Activated T-helper 2 cell treated with anti-CD3 and anti-CD28 coated beads, Interferon-gamma antibody, Interleukin-2, Interleukin-4, amounts not matched to agents 10 μg/mL and 5 μg/mL and 100 μg/mL, durations not matched to agents 14 hours and 24 hours and 36 hours (primary cell): ENCODE measurements at regions not wholly inside any gene's neighbourhood (a gene's known extent, or its start where the extent isn't known, plus 50 kb on each side); places are given as distances from the start of the nearest gene placed in this dataset.

Source experiments
- DNase-seq: peaks from one replicate; pipeline ENCODE4 v3.0.0; 2021; ENCODE audit warnings: low spot score
- H3K27ac Mint-ChIP-seq: one replicate; pipeline ENCODE4 v1.8.0; 2021; ENCODE audit warnings: mixed read lengths
- H3K27me3 Mint-ChIP-seq: one replicate; pipeline ENCODE4 v1.8.0; 2021; ENCODE audit warnings: low read depth, mixed read lengths
- H3K36me3 Mint-ChIP-seq: one replicate; pipeline ENCODE4 v1.8.0; 2021; ENCODE audit warnings: low read depth, mixed read lengths
- H3K4me1 Mint-ChIP-seq: one replicate; pipeline ENCODE4 v1.8.0; 2021; ENCODE audit warnings: low read depth, mixed read lengths
- H3K4me3 Mint-ChIP-seq: one replicate; pipeline ENCODE4 v1.8.0; 2021; ENCODE audit warnings: low read depth, mild to moderate bottlenecking, moderate library complexity, mixed read lengths
- H3K9me3 Mint-ChIP-seq: one replicate; pipeline ENCODE4 v1.8.0; 2021; ENCODE audit warnings: mixed read lengths
- intact Hi-C: fragments of 100-400 bp; cut with micrococcal nuclease; formaldehyde crosslinking; loops from one replicate; pipeline ENCODE4 v1.15.1; 2023

- Mint-ChIP-seq H3K4me1 (no peaks in the 10 kb centered on the region), H3K27me3 (no peaks in the 10 kb centered on the region), H3K36me3 (no peaks in the 10 kb centered on the region), H3K9me3 (no peaks in the 10 kb centered on the region), H3K27ac (no peak overlapping the region), H3K4me3 (no peak overlapping the region)
- DNase-seq = no peak
- intact Hi-C loops = no loop called here
These were observed 543.1 kb downstream of the GBA3 start for GRCh38 chr4:23235628-23236390.

- H3K36me3 Mint-ChIP-seq = no peaks in the 10 kb centered on the region
- no peaks in the 10 kb centered on the region for H3K27me3 Mint-ChIP-seq
- H3K4me1 Mint-ChIP-seq = no peaks in the 10 kb centered on the region
- intact Hi-C loops = no loop called here
- no peaks in the 10 kb centered on the region for H3K9me3 Mint-ChIP-seq
- no peak overlapping the region for H3K27ac Mint-ChIP-seq
- no peak for DNase-seq
- no peak overlapping the region for H3K4me3 Mint-ChIP-seq
These were observed 542.0 kb downstream of the GBA3 start for GRCh38 chr4:23234716-23235115.

- Mint-ChIP-seq H3K4me1 (no peaks in the 10 kb centered on the region), H3K27ac (no peak overlapping the region), H3K27me3 (no peaks in the 10 kb centered on the region), H3K4me3 (no peak overlapping the region), H3K9me3 (no peaks in the 10 kb centered on the region), H3K36me3 (no peaks in the 10 kb centered on the region)
- DNase-seq = no peak
- intact Hi-C loops = no loop called here
These were observed 541.3 kb downstream of the GBA3 start for GRCh38 chr4:23234018-23234417.

GRCh38 chr4:23233596-23233995 lies 540.9 kb downstream of the GBA3 start:
- no peaks in the 10 kb centered on the region for H3K27me3 Mint-ChIP-seq
- no peaks in the 10 kb centered on the region for H3K9me3 Mint-ChIP-seq
- no peak overlapping the region for H3K27ac Mint-ChIP-seq
- no peaks in the 10 kb centered on the region for H3K36me3 Mint-ChIP-seq
- DNase-seq = no peak
- no peak overlapping the region for H3K4me3 Mint-ChIP-seq
- H3K4me1 Mint-ChIP-seq = no peaks in the 10 kb centered on the region
- intact Hi-C loops = no loop called here

- no peaks in the 10 kb centered on the region for H3K4me1 Mint-ChIP-seq
- intact Hi-C loops = no loop called here
- H3K4me3 Mint-ChIP-seq = no peak overlapping the region
- no peaks in the 10 kb centered on the region for H3K36me3 Mint-ChIP-seq
- no peak for DNase-seq
- no peaks in the 10 kb centered on the region for H3K9me3 Mint-ChIP-seq
- H3K27me3 Mint-ChIP-seq = no peaks in the 10 kb centered on the region
- H3K27ac Mint-ChIP-seq = no peak overlapping the region
These were observed 540.2 kb downstream of the GBA3 start for GRCh38 chr4:23232987-23233386.

- DNase-seq = no peak
- no peaks in the 10 kb centered on the region for H3K36me3 Mint-ChIP-seq
- H3K9me3 Mint-ChIP-seq = no peaks in the 10 kb centered on the region
- H3K4me1 Mint-ChIP-seq = no peaks in the 10 kb centered on the region
- no peak overlapping the region for H3K4me3 Mint-ChIP-seq
- no peaks in the 10 kb centered on the region for H3K27me3 Mint-ChIP-seq
- intact Hi-C loops = no loop called here
- no peak overlapping the region for H3K27ac Mint-ChIP-seq
These were observed 532.8 kb downstream of the GBA3 start for GRCh38 chr4:23225564-23225963.

GRCh38 chr4:23224684-23225420 lies 532.1 kb downstream of the GBA3 start:
- Mint-ChIP-seq H3K4me1 (no peaks in the 10 kb centered on the region), H3K9me3 (no peaks in the 10 kb centered on the region), H3K27ac (no peak overlapping the region), H3K4me3 (no peak overlapping the region), H3K27me3 (no peaks in the 10 kb centered on the region), H3K36me3 (no peaks in the 10 kb centered on the region)
- intact Hi-C loops = no loop called here
- no peak for DNase-seq

- Mint-ChIP-seq H3K9me3 (no peaks in the 10 kb centered on the region), H3K4me1 (no peaks in the 10 kb centered on the region), H3K36me3 (no peaks in the 10 kb centered on the region), H3K4me3 (no peak overlapping the region), H3K27ac (no peak overlapping the region), H3K27me3 (no peaks in the 10 kb centered on the region)
- DNase-seq = no peak
- intact Hi-C loops = no loop called here
These were observed 528.2 kb downstream of the GBA3 start for GRCh38 chr4:23220911-23221310.

- DNase-seq = no peak
- H3K9me3 Mint-ChIP-seq = no peaks in the 10 kb centered on the region
- intact Hi-C loops = no loop called here
- H3K36me3 Mint-ChIP-seq = no peaks in the 10 kb centered on the region
- no peaks in the 10 kb centered on the region for H3K4me1 Mint-ChIP-seq
- H3K4me3 Mint-ChIP-seq = no peak overlapping the region
- no peaks in the 10 kb centered on the region for H3K27me3 Mint-ChIP-seq
- H3K27ac Mint-ChIP-seq = no peak overlapping the region
These were observed 527.2 kb downstream of the GBA3 start for GRCh38 chr4:23219779-23220408.

GRCh38 chr4:23213198-23213597 lies 520.5 kb downstream of the GBA3 start:
- Mint-ChIP-seq H3K4me1 (no peaks in the 10 kb centered on the region), H3K4me3 (no peak overlapping the region), H3K36me3 (no peaks in the 10 kb centered on the region), H3K9me3 (no peaks in the 10 kb centered on the region), H3K27ac (no peak overlapping the region), H3K27me3 (no peaks in the 10 kb centered on the region)
- DNase-seq = no peak
- intact Hi-C loops = no loop called here

GRCh38 chr4:23212558-23212957 lies 519.8 kb downstream of the GBA3 start:
- Mint-ChIP-seq H3K27ac (no peak overlapping the region), H3K4me1 (no peaks in the 10 kb centered on the region), H3K36me3 (no peaks in the 10 kb centered on the region), H3K9me3 (no peaks in the 10 kb centered on the region), H3K27me3 (no peaks in the 10 kb centered on the region), H3K4me3 (no peak overlapping the region)
- DNase-seq = no peak
- intact Hi-C loops = no loop called here

- intact Hi-C loops = no loop called here
- Mint-ChIP-seq H3K9me3 (peaks cover 4% of the 10 kb centered on the region), H3K4me1 (no peaks in the 10 kb centered on the region), H3K27me3 (no peaks in the 10 kb centered on the region), H3K27ac (no peak overlapping the region), H3K36me3 (no peaks in the 10 kb centered on the region), H3K4me3 (no peak overlapping the region)
- DNase-seq = no peak
These were observed 514.3 kb downstream of the GBA3 start for GRCh38 chr4:23207059-23207458.

- Mint-ChIP-seq H3K9me3 (peaks cover 4% of the 10 kb centered on the region), H3K27me3 (no peaks in the 10 kb centered on the region), H3K4me3 (no peak overlapping the region), H3K27ac (no peak overlapping the region), H3K36me3 (no peaks in the 10 kb centered on the region), H3K4me1 (no peaks in the 10 kb centered on the region)
- DNase-seq = no peak
- intact Hi-C loops = no loop called here
These were observed 510.0 kb downstream of the GBA3 start for GRCh38 chr4:23202712-23203247.
